ENCODE measurements at regions not wholly inside any gene's neighbourhood (a gene's known extent, or its start where the extent isn't known, plus 50 kb on each side); places are given as distances from the start of the nearest gene placed in this dataset.
"Not testable (repeated sequence)": the region's sequence is repeated elsewhere in the genome, so short reads cannot be mapped to it uniquely, and the experiment has no call there.

DNA sequence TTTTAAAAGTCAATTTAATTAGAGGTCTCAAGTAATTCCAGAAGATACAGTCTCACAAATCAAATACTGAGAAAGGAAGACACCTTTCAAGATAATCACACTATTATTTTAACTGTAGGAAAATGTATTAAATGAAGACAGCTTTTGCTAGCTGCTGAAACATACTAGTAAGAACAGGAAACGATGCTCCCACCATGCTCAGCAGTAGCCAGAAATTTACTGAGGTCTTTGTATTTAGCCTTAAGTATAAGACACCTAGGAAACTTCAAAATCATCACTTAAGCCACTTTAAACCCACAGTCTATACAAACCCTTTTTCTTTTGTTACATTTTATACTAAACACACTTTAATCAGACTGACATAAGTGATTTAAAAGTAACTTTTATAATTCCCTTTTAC is 72.7 kb upstream of the NPIPB12 start:
- not testable (repeated sequence) for DNase-seq

DNA sequence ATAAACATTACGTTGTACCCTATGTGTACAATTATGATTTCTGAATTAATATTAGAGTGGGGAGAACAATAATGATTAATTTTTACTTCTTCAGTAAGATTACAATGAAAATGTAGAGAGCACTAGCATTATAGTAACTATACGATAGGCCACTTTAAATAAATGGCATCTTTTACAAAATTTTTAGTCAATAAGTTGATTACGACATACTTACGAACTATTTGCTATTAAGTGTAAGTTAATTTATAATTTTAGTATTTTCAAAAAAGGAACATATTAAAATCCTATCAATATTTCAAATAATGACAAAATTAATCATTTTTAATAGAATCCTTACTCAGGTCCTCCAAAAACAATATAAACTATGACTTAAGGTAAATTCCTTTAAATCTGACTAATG is 75.6 kb upstream of the NPIPB12 start:
- not testable (repeated sequence) for DNase-seq

DNA sequence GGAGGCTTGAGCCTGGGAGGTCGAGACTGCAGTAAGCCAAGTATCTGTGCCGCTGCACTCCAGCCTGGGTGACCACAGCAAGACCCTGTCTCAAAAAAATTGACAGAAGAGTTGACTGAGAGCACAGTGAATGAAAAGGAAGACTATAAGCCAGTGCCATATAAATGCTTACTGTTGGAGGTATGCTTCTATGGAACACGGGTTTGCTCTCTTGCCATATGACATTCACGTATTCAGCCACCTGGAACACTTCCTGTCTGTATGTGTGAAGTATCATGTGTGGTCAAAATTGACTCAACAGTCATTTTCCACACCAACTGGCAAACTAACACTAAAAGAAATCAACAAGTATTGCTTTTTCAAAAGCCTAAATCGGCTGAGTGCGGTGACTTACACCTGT is 71.1 kb upstream of the SPN start:
- DNase-seq: not testable (repeated sequence)

DNA sequence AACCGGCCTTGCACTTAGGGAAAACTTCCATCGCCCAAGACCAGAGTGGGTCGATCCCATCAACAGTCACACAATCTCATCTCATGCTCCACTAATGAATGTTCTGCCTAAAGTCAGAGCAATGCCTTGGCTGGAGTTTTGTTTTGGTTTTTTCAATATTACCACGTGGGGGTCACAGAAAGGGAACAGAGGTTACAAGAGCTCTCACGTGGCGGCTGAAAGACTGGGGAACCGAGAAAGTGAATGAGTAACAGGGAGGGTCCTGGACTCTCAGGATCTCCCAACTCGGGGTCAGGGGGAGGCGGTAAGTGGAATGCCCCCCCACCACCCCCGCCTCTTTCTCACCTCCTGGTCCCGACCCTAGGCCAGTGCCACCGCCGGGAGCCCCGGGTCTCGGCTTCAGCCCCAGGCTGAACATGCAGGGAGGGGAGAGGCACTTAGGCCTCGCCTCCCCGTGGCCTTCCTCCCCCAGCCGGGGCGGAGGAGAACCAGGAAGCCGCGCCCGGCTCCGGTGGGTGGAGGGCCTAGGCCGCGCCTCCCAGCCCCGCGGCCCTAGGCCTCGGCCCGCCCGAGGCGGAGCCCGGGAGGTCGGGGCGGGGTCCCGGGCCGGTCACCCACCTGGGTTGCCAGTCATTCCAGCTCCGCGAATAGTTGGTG is 68.7 kb upstream of the SPN start:
- DNase-seq: not testable (repeated sequence)

DNA sequence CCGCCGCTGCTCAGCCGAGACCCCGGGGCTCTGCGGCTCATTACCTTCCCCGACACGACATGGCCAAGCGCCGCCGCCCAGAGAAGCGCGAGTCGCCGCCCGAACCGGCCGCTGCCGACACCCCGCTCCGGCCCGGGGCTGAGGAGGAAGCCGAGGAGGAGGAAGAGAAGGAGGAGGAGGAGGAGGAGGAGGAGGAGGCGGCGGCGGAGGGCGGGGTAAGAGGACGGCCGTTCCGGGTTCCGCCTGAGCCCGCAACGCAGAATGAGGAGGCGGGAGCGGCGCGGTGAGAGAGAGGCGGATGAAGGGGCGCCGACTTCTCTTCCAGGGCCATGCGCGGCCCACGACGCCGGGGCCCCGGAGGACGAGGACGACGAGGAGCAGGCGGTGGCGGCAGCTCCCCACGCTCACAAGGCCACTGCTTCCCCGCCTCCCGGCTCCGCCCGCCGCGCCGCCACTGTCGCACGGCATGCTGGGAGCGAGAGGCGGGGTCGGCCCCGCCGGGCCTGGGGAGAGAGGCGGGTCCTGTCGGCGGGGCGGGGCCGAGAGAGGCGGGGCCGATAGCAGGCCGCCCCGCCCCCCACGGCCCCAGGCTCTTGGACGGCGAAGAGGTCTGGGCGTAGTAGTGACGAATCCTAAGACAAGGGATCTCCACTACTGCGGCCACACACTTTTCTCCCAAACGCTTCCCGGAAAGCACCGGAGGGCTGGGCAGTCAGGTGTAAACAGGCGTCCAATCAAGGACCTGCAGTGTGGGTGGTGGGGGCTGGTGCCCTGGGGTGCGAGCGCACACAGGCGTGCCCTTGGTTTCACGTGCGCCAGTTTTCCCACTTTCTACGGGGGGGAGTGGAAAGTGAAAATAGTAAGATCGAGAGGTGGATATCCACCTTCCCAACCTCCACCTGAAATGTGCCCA is 67.9 kb upstream of the SPN start:
- DNase-seq: peak; percentile 92

DNA sequence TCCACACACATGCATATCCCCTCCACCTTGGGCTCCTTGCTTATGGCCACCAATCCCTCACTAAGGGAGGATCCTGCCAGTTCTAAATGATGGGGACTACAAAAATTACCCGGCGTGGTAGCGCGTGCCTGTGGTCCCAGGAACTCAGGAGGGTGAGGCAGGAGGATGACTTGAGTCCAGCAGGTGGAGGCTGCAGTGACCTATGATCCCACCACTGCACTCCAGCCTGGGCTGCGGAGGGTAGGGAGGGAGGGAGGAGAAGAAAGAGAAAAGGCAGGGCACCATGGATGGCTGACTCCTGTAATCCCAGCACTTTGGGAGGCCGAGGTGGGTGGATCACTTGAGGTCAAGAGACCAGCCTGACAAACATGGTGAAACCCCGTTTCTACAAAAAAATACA is 66.0 kb upstream of the SPN start:
- DNase-seq: not testable (repeated sequence)

DNA sequence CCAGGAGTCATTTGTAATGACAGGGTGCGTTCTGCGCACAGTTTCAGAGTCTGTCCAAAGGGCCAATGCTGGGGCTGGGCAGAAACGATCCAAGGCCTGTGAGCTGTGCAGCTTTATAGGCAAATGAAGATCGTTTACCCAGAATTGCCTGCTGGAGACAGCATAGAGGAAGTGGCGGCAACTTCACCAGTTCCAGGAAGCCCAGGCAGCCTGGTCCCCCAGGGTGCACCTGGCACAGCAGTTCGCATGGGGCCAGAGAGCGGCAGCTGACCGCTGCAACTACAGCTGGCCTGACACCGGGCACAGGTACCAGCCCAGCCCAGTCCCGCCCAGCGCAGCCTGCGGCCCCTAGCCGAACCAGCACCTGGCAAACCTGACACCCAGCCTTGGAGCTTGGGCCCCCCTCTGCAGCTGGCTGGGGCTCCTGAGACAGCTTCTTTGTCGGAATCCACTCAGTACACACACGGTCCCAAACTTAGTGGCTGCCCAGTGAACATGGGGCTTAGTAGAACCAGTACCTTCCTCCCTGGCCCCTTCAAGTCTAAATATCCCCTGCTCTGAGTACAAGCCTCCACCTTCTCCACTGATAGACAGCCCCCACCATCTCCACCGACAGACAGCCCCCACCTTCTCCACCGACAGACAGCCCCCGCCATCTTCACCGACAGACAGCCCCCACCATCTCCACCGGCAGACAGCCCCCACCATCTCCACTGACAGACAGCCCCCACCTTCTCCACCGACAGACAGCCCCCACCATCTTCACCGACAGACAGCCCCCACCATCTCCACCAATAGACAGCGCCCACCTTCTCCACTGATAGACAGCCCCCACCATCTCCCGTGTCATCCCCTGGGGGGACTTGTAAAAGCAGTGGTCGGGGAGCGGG is 62.7 kb upstream of the SPN start:
- peak; percentile 38 for DNase-seq

DNA sequence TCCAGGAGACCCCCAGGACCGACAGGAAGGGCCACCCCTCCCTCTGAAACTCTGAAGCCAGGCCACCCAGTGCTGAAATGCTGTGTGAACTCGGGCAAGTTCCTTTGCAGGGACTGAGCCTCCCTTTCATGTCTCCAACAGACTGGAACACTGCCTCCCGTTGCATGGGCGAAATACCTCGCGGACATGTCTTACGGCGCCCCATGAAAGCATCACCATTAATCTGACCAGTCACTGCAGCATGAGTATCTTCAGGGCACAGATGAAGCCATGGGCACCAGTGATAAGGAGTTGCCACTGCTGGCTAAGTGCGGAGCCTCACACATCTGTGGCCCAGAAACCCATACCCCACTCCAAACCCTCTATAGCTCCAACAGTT is 60.8 kb upstream of the SPN start:
- peak; percentile 30 for DNase-seq

DNA sequence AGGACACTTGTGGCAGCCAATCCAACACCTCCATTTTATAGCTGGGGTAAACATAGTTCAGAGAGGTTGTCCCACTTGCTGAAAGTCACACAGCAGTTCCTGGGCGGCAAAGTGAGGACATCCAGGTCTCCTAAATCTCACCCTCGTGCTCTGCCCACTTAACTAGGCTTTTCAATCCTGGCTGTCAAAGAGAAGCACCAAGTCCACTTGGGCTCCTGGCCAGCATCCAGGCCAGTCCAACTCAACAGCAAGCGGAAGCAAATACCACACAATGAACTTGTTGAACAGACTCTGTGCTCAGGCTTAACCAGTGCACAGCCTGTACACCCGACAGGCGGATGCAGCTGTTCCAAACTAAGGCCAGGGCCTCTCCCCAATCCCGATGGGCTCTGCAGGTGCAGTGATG is 60.4 kb upstream of the SPN start:
- peak; percentile 41 for DNase-seq

DNA sequence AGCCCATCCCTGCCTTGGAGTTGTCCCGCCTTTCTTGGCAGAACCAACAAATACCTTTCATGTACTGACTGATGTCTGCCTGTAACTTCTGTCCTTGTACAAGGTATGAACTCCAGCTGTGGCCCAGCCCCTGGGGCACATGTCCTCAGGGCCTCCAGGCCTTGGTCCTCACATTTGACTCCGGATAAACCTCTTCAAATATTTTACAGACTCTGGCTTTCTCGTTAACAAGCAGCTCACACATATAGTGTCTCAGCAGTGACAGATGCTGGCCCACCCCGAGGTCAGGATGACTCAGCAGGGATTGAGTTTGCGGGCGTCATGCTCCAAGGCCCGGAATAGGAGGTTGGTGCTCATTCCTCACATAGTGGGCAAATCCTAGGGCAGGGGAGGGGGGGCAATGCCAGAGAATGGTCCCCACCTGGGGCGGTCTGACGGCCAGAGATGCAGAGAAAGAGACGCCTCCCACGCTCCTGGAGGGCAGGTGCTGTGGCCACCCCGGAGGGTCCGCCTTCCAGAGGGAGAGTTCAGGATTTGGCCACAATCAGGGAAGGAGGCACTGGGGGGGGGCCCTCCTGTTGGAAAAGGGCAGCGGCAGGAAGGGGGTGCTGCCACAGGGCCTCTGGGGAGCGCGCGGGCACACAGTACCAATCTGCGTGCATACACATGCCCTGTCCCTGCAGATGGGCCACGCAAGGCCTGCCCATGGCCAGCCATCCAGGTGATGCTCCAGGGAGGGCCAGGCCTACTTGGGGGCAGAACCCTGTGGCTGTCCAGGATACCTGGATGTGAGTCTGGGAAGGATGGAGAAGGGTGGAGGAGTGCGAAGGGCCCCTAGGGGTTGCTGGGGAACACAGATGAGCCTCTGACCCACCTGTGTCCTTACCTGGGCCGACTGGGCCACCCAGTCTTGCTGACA is 58.2 kb upstream of the SPN start:
- peak; percentile 45 for DNase-seq

DNA sequence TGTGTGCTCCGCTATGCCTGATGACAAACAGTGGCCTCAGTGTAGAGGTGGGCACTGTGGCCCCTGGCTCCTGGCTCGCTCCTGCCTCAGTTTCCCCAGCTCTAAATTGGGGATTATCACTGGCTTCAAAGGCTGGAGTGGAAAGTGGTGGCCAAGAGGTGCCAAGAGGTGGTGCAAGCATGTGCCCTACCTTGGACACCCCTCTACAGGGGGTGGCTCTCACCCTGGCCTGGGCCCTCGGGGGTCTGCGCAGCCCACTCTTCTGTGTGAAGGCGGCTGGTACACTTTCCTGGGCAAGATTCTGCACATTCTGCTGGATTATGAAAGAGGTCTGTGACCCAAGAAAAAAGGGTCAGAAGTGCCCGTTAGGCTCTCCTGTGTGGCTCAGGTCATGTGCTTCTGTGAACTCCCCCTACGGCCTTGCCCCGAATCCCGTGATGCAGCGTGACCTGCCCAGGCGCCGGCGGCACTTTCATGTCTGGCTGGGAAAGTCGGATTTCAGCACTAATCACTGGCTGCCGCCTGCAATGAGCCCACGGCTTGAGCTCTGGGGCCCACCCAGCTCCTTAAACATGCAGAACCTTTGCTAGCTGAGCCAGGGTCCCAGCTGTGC is 57.3 kb upstream of the SPN start:
- peak; percentile 40 for DNase-seq

DNA sequence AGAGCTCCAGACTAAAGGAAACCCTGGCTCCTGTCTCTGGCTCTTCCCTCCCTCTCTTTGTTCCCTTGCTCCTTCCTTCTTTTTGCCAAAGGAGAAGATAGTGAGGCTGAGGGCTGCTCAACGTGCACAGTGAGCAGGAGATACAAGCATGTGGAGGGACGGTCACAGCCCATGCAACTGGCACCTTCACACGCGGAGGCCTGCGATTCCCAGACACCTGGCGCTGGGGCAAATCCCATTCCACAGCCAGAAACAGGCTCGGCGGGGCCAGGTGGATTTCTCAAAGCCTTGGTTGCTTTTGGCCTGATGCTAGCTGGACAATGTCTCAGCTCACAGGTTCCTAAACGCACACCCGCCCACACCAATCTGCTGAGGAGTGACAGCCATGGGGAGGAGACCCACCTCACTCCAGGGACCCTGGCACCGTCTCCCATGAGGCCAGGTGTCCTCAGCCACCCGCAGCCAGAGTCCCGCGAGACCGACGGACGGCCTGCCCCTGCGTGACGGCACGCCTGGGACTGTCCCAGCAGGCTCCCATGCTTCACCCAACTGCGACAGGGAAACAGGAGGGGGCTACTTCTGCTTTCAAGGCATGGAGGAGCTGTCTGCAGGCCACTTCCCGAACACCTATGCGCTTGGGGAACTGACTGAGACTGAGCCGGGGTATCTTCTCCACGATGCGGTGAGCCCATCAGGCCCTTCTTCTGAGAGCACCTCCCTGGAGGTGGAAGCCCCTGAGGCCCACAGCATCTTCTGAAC is 56.2 kb upstream of the SPN start:
- not testable (repeated sequence) for DNase-seq

DNA sequence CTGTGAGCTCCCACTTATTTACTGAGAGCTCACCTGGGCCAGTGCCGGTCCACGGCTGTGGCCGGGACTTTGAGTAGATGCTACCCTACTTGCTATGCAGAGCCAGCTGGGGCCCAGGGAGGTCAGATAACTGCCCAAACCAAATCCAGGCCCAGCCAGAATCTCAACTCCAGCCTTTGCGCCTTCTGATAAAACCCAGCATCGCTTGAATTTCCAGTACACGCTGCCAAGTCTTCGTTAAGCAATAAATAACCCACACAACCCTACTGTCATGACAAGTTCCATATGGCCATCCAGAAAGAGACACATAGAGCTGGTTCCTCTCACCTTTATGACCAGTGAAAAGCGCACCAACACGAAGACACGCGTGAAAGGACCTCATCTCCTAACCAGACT is 55.6 kb upstream of the SPN start:
- not testable (repeated sequence) for DNase-seq

DNA sequence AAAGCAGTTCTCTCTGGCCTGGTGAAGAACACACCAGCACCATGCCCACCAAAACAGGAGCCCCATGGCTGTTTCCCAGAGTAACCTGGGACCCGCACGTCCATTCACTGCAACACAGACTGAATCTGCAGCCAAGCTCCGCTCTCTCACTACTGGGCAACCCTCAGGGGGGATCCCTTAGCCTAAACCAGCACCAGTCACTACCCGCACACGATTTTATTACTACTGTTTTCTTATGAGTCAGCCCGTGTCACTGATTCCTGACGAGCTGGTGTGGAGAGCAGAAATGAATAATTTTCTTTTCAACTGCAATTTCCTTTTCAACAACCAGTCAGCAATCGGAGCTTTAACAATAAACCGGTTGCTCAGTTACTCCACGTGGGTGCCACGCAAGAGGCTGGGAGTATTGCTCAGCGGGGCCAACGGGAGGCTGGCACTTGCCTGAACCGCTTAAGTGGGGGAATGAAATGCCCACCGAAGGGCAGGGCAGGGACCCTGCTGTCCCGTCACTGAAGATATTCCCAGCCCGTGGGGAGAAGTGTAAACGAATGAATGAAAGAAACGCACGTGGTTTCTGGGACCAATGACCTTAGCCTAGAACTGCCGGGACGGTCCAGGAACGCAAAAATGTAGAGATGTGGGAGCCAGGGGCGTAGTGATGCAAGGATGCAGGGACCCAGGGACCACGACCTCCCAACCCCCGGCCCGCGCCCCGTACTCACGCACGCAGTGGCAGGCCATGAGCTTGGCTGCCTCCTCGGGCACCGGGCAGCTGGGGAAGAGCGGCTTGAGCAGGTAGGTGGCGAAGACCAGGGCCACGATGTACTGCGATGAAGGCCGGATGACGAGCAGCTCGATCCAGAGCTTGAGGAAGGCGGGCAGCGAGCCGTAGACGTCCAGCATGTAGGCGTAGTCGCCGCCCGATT is 50.4 kb upstream of the SPN start:
- DNase-seq: not testable (repeated sequence)
